ENCODE measurements at regions not wholly inside any gene's neighbourhood (a gene's known extent, or its start where the extent isn't known, plus 50 kb on each side); places are given as distances from the start of the nearest gene placed in this dataset.

DNA sequence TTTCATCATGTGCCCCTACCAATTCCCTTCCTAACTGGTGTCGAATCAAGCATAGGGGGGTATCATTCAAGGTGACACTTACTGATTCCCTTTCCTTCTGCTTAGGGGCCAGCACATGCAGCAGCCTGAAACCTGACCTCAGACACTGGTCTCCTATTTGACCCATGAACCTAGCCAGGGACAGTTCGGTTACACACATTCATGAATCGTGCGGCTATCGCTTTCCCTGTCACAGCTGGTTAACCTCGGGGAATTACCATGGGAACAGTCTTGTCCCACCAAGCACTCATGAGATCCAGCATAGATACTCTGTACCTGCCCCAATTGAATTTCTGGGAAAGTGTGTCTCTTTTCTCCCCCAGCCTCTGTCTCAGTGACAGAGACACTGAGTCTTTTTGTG is 140.4 kb downstream of the ZNF674 start:
- no peak overlapping the region for H3K27ac Mint-ChIP-seq
- no peaks in the 10 kb centered on the region for H3K27me3 ChIP-seq
- H2AFZ ChIP-seq (replicated peaks), result no peak overlapping the region
- TF ChIP-seq EZH2phosphoT487 (IDR thresholded peaks at IDR 0.05) (no peak), EZH2 (IDR thresholded peaks at IDR 0.05) (no peak)
- TF ChIP-seq, protein P1, sequence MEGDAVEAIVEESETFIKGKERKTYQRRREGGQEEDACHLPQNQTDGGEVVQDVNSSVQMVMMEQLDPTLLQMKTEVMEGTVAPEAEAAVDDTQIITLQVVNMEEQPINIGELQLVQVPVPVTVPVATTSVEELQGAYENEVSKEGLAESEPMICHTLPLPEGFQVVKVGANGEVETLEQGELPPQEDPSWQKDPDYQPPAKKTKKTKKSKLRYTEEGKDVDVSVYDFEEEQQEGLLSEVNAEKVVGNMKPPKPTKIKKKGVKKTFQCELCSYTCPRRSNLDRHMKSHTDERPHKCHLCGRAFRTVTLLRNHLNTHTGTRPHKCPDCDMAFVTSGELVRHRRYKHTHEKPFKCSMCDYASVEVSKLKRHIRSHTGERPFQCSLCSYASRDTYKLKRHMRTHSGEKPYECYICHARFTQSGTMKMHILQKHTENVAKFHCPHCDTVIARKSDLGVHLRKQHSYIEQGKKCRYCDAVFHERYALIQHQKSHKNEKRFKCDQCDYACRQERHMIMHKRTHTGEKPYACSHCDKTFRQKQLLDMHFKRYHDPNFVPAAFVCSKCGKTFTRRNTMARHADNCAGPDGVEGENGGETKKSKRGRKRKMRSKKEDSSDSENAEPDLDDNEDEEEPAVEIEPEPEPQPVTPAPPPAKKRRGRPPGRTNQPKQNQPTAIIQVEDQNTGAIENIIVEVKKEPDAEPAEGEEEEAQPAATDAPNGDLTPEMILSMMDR (IDR thresholded peaks at IDR 0.05), result no peak
- H3K27ac ChIP-seq, result no peak overlapping the region
- no peaks in the 10 kb centered on the region for H3K36me3 ChIP-seq
- H3K4me3 ChIP-seq, result no peak overlapping the region
- H3F3A ChIP-seq (ENCODE audit: low read depth), result no peaks in the 10 kb centered on the region
- DNase-seq (ENCODE audit: low spot score), result no peak
- no peaks in the 10 kb centered on the region for H3K27me3 Mint-ChIP-seq (ENCODE audit: insufficient read depth, low read depth)
- H3K79me2 ChIP-seq (ENCODE audit: low read depth), result no peaks in the 10 kb centered on the region
- no peaks in the 10 kb centered on the region for H4K20me1 ChIP-seq (ENCODE audit: low read depth)
- peaks cover 5% of the 10 kb centered on the region for H3K4me1 Mint-ChIP-seq
- no peaks in the 10 kb centered on the region for H3K36me3 Mint-ChIP-seq
- H3K4me1 ChIP-seq, result no peaks in the 10 kb centered on the region
- H3K9me3 Mint-ChIP-seq, result peaks cover 9% of the 10 kb centered on the region
- no peak overlapping the region for H3K4me2 ChIP-seq
- H3K4me3 Mint-ChIP-seq, result no peak overlapping the region
- H3K9ac ChIP-seq, result no peak overlapping the region
- no peaks in the 10 kb centered on the region for H3K9me3 ChIP-seq (ENCODE audit: low read depth)

DNA sequence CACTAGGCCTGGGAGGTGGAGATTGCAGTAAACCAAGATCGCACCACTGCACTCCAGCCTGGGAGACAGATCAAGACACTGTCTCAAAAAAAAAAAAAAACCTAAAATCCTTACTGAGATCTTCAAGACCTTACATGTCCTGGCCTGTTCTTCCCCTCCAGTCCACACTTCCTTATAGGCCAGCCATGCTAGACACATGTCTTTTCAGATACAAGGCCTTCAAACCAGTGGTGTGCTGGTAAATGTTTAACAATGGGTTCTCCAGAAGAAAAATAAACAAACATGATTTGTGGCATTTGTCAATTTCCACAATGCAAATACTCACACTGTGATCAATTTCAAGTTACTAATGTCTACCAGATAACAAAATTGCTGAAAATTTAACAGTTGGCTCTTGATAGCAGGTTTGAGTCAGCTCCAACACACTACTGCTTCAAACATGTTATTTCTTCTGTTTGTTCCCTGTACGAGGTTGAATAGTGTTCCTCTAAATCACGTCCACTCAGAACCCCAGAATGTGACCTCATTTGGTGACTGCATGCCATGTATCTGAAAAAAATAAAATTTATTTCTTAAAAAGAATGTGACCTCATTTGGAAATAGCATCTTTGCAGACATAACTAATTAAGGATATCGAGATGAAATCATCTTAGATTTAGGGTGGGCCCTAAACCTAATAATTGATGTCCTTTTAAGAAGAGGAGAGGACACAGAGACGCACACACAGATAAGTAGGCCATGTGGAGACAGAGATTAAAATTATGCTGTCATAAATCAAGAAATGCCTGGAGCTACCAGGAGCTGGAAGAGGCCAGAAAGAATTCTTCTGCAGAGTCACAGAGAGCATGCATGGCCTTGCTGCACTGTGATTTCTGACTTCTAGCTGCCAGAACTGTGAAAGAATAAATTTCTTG is 144.4 kb downstream of the ZNF674 start:
- H3F3A ChIP-seq (ENCODE audit: low read depth), result no peaks in the 10 kb centered on the region
- Mint-ChIP-seq H3K27ac (no peak overlapping the region), H3K4me3 (no peak overlapping the region), H3K4me1 (peaks cover 5% of the 10 kb centered on the region), H3K9me3 (peaks cover 24% of the 10 kb centered on the region), H3K27me3 (ENCODE audit: insufficient read depth, low read depth) (peaks cover 2% of the 10 kb centered on the region), H3K36me3 (peaks cover 2% of the 10 kb centered on the region)
- H3K27ac ChIP-seq, result no peak overlapping the region
- H3K4me2 ChIP-seq, result no peak overlapping the region
- no peaks in the 10 kb centered on the region for H3K79me2 ChIP-seq (ENCODE audit: low read depth)
- no peak for DNase-seq (ENCODE audit: low spot score)
- H4K20me1 ChIP-seq (ENCODE audit: low read depth), result no peaks in the 10 kb centered on the region
- H2AFZ ChIP-seq (replicated peaks), result no peak overlapping the region
- no peaks in the 10 kb centered on the region for H3K4me1 ChIP-seq
- H3K36me3 ChIP-seq, result no peaks in the 10 kb centered on the region
- no peak overlapping the region for H3K9ac ChIP-seq
- no peaks in the 10 kb centered on the region for H3K9me3 ChIP-seq (ENCODE audit: low read depth)
- no peak for TF ChIP-seq EZH2phosphoT487 (IDR thresholded peaks at IDR 0.05)
- TF ChIP-seq, protein P1 (IDR thresholded peaks at IDR 0.05), result no peak
- no peak for TF ChIP-seq EZH2 (IDR thresholded peaks at IDR 0.05)
- no peaks in the 10 kb centered on the region for H3K27me3 ChIP-seq
- H3K4me3 ChIP-seq, result no peak overlapping the region

DNA sequence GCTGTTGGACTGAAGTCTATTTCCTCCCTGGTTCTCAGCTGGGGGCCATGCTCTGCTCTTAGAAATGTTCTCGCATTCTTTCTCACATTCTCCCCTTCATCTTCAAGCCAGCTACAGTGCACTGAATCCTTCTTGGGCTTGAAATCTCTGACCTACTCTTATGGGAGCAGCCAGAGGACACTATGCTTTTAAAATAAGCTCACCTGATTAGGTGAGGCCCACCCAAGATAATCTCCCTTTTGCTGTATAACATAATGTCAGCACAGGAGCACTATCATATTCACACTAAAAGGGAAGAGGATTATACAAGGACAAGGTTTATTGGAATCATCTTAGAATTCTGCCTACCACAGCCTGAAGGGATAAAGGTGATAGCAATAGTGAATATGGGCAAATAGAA is 146.3 kb downstream of the ZNF674 start:
- no peak for DNase-seq (ENCODE audit: low spot score)

More for the DNA sequence above, 146.3 kb downstream of the ZNF674 start:
- no peaks in the 10 kb centered on the region for H3K4me1 Mint-ChIP-seq
- H3K36me3 ChIP-seq, result no peaks in the 10 kb centered on the region
- peaks cover 28% of the 10 kb centered on the region for H3K9me3 Mint-ChIP-seq
- H3K79me2 ChIP-seq (ENCODE audit: low read depth), result no peaks in the 10 kb centered on the region
- TF ChIP-seq, protein P1 (IDR thresholded peaks at IDR 0.05), result no peak
- no peak for TF ChIP-seq EZH2 (IDR thresholded peaks at IDR 0.05)
- TF ChIP-seq EZH2phosphoT487 (IDR thresholded peaks at IDR 0.05), result no peak
- H4K20me1 ChIP-seq (ENCODE audit: low read depth), result no peaks in the 10 kb centered on the region
- no peak overlapping the region for H3K27ac ChIP-seq
- no peak overlapping the region for H3K4me3 ChIP-seq
- H2AFZ ChIP-seq (replicated peaks), result no peak overlapping the region
- H3K4me3 Mint-ChIP-seq, result no peak overlapping the region
- no peak overlapping the region for H3K27ac Mint-ChIP-seq
- H3F3A ChIP-seq (ENCODE audit: low read depth), result no peaks in the 10 kb centered on the region
- no peak overlapping the region for H3K4me2 ChIP-seq
- no peaks in the 10 kb centered on the region for H3K4me1 ChIP-seq
- H3K36me3 Mint-ChIP-seq, result peaks cover 4% of the 10 kb centered on the region
- peaks cover 2% of the 10 kb centered on the region for H3K27me3 Mint-ChIP-seq (ENCODE audit: insufficient read depth, low read depth)
- H3K27me3 ChIP-seq, result no peaks in the 10 kb centered on the region
- H3K9ac ChIP-seq, result no peak overlapping the region
- no peaks in the 10 kb centered on the region for H3K9me3 ChIP-seq (ENCODE audit: low read depth)

All from neural progenitor cell (in vitro differentiated cells).